ENCODE measurements at regions not wholly inside any gene's neighbourhood (a gene's known extent, or its start where the extent isn't known, plus 50 kb on each side); places are given as distances from the start of the nearest gene placed in this dataset.

DNA sequence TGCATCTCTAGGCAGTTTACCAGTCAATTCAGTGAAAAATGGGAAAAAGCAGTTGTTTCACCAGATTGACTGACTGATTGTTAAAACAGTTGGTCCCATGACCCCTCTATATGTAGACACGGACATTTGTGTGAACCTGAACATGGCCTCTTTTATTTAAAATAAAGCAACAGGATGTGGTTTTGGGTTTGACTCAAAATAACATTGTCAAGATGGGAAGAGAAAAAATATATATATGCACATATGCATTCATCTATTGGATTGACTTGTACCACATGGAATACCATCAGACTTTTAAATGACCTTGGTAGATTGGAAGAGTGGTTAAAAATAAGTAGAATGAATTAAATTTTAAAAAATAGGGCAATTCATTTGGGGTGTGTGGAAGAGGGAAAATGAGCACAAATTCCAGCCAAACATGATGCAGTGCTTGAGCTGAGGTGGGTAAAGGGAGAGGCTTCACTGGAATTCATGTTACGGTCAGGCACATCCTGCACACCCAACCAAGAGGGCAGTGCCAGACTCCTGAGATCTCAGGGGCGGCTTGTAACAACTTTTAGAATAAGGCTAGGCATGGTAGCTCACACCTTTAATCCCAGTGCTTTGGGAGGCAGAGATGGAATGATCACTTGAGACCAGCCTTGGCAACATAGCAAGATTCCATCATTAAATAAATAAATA, 560.7 kb upstream of the TENM3 start:
- DNase-seq (ENCODE audit: low read depth): no peak

- DNase-seq (ENCODE audit: low read depth): no peak
These were observed 558.9 kb upstream of the TENM3 start for GRCh38 chr4:181684310-181684709.

GRCh38 chr4:181685461-181685860, 557.7 kb upstream of the TENM3 start:
- DNase-seq (ENCODE audit: low read depth): no peak

GRCh38 chr4:181685911-181686310, 557.3 kb upstream of the TENM3 start:
- DNase-seq (ENCODE audit: low read depth): no peak

DNA sequence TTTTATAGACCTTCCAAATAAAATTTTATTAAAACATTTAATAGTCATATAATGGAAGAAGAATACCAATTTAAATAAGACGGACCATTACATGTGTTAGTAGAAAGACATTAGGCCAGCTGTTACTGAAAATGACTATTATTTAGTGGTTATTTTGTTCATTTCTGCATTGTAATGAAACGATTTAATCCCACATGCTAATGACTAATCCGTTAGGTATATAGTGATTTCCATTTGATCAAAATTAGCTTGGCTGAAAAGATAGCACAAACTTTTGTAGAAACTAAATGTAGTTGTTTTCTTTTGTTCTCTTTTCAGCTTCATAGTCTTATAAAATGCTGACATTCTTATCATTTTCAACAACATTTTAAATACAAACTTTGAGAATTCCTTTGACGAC, 556.1 kb upstream of the TENM3 start:
- no peak for DNase-seq (ENCODE audit: low read depth)

- no peak for DNase-seq (ENCODE audit: low read depth)
These were observed 554.8 kb upstream of the TENM3 start for GRCh38 chr4:181688432-181688831.

DNA sequence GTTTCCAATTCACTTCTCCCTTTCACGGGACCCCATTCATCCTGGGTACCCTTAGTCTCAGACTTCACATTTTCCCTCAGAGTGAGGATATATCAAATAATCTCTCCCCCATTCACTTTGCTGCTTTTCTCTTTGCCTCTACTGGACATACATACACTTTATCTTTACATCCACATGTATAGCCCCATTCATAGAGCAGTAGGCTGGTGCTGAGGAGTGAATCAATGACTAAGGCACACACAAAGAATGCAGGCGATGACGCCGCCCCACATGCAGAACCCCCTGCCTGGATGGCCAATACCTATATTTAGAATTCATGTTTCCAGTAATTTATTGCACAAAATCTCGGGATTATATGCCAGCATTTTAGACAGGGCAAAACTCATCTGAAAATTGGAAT, 554.3 kb upstream of the TENM3 start:
- DNase-seq (ENCODE audit: low read depth): no peak

DNA sequence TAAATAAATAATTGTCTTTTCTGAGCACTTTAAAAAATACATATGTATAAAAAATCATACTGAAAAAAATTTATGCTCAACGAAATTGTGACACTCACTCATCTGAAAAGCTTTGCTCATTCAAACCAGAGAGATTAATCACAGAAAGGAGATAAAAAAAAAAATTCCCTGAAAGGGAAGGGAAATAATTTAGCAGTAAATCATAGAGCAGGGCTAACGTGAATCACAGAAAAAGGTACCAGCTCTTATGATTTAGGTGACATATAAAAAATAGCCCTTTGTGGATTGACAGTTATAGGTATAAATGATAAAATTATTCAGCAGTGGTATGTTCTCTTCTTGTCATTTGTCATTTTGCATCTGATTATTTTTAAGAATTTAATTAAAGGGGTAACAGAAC, 552.7 kb upstream of the TENM3 start:
- DNase-seq (ENCODE audit: low read depth): no peak

GRCh38 chr4:181692965-181693364, 550.2 kb upstream of the TENM3 start:
- DNase-seq (ENCODE audit: low read depth): no peak

GRCh38 chr4:181693517-181693916, 549.7 kb upstream of the TENM3 start:
- no peak for DNase-seq (ENCODE audit: low read depth)

DNA sequence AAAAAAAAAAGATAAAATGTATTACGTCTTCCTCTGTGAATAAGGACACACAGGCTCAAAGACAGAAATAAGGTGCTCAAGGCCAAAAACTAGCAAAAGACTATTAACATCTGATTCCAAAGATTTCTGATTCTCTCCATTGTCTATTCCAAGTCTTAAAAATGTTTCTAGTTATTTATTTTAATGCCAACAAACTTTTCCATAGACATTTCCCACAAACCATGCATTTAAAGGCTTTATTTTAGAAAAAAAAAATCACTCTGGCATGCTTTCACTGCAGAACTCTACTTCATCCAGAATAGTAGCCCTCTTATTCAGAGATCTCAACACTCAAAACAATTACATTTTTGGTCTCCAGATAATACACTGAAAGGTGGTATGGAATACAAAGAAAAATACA, 545.0 kb upstream of the TENM3 start:
- no peak for DNase-seq (ENCODE audit: low read depth)

DNA sequence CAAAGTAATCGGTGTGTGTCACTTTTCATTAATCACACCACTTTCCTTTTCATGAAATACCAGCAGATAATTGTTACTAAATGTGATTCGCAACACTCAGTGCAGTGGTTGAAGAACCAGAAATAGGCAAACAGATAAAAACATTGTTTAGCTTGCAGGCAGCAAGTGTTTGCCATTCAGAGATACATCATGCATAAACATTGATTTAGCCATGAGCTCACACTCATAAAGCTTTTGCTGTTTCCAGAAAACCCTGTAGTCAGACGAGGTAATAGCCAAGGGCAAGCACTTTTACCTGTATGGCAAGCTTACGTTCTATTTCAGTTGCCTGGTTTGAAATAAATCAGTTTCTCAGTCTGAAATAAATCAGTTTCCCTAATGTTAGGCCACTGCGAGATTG, 542.0 kb upstream of the TENM3 start:
- no peak for DNase-seq (ENCODE audit: low read depth)

DNA sequence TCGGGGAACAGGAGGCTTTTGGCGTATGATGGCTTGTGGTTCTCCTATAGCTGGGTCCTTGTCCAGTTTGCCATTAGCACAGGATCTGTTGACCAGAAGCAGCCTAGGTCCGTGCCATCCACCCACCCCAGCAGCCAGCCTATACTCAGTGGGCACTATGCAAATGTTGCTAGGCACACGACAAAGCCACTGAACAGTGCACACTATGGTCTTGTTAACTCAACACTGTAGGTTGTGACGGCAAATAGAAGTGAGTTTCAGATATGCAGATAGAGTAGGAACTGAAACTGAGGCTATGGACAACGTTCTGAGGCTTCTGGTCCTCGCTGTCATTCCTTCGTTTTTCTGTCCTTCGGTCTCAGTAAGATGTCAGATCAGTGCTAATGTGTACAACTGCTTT, 541.3 kb upstream of the TENM3 start:
- no peak for DNase-seq (ENCODE audit: low read depth)

- DNase-seq (ENCODE audit: low read depth): no peak
These were observed 540.2 kb upstream of the TENM3 start for GRCh38 chr4:181702864-181703495.

GRCh38 chr4:181710143-181710542, 533.1 kb upstream of the TENM3 start:
- DNase-seq (ENCODE audit: low read depth): no peak

DNA sequence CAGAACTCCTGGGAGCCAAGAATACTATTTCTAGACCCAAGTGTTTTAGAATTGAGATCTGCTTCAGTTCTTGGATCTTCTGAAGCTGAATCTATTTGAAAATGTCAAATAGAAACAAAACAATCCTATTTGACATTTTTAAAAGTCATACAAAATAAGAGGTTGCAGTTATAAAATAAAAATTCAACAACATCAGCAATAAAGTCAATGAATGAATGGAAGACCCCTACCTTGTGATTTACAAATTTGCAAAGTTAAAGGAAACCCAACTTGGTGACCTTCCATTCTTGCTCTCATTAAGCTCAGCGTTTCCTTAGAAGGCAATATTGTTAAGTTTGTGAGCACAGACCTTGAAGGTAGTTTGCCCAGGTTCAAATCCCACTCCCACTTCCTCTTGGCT, 531.8 kb upstream of the TENM3 start:
- no peak for DNase-seq (ENCODE audit: low read depth)

DNA sequence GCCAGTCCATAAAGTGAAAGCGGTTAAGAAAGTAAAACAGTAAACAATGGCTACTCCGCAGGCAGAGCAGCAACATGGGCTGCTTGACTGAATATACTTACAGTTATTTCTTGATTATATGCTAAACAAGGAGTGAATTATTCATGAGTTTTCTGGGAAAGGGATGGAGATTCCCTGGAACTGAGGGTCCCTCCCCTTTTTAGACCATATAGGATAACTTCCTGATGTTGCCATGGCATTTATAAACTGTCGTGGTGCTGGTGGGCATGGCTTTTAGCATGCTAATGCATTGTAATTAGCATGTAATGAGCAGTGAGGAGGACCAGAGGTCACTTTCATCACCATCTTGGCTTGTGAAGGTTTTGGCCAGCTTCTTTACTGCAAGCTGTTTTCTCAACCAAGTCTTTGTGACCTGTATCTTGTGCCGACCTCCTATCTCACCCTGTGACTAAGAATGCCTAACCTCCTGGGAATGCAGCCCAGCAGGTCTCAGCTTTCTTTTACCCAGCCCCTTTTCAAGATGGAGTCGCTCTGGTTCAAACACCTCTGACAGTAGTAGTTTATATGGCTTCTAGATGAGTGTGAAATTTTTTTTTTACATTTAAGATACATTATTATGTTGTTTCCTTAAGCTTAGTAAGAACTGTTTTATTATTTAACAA, 514.8 kb upstream of the TENM3 start:
- DNase-seq (ENCODE audit: low read depth): no peak

DNA sequence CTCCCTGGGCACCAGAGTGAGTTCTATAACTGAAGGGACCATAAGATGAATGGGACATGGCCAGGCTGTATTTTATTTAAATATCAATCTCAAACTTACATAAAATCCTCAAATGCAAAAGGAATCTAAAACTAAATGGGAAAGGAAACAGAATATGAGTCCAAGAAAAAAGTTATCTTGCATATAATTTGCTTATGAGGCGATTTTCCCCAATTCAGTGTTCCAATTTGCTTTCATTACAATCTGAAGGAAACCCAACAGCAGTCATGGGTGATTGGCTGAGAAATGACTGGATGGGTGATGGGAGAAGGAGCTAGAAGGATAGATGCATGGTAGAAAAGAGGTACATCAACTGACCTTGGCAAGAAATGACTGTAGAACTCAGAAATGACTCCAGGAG, 511.3 kb upstream of the TENM3 start:
- DNase-seq (ENCODE audit: low read depth): no peak

DNA sequence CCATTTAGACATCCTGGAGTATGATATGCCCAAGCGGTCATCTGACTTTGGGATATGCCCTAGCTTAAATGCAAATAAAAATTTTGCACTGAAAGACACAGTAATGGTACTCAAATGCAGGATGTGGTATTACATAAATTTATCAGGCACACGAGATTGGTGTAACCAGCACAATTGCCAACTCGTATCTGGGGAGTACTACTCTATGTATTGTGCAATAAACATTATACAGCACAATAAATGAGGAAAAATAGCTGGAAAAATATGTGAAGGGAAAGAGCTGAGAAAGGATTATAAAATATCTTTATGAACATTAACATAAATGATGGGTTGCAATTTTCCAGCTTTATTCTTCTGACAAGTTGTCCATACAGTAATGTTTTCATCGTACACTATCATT, 505.5 kb upstream of the TENM3 start:
- DNase-seq (ENCODE audit: low read depth): no peak

- DNase-seq (ENCODE audit: low read depth): no peak
These were observed 504.2 kb upstream of the TENM3 start for GRCh38 chr4:181739031-181739430.

DNA sequence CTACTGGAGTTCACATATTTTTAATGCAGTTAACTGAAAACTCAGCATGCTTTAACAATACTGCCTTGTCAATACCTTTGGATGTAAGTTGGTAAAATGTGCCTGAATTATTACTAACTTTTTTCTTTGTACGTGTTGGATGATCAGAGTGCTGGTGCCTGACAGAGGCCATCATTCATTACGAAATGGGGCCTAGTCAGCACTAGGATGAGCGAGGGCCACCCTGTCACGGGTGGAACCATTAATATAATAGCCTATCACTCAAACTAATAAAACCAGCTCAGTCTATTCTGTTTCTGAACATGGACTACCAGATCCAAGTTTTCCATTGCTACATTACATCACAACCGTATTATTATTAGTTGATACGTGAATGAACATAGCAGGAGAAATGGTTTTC, 501.7 kb upstream of the TENM3 start:
- no peak for DNase-seq (ENCODE audit: low read depth)

GRCh38 chr4:181745933-181746625, 497.1 kb upstream of the TENM3 start:
- DNase-seq (ENCODE audit: low read depth): no peak

GRCh38 chr4:181748581-181748980, 494.6 kb upstream of the TENM3 start:
- DNase-seq (ENCODE audit: low read depth): no peak
